ENCODE measurements at regions not wholly inside any gene's neighbourhood (a gene's known extent, or its start where the extent isn't known, plus 50 kb on each side); places are given as distances from the start of the nearest gene placed in this dataset.

- Histone ChIP-seq H3K36me3 (no peaks in the 10 kb centered on the region), H3K27ac (no peak overlapping the region), H3K4me3 (no peak overlapping the region), H3K27me3 (no peaks in the 10 kb centered on the region), H3K9me3 (peaks cover 0 to 7% (median 0%) of the 10 kb centered on the region in 4 donors), H3K4me1 (no peaks in the 10 kb centered on the region)
- WGBS, 2 donors: 69 to 72% methylated on average over 6 of the region's 6 CpGs
- ATAC-seq (ENCODE audit: low FRiP score in 2 of 2) (no peak), DNase-seq (no peak)
- TF ChIP-seq POLR2A (IDR thresholded peaks at IDR 0.05) (no peak), CTCF (IDR thresholded peaks at IDR 0.05) (no peak), EP300 (IDR thresholded peaks at IDR 0.05) (no peak), POLR2AphosphoS5 (IDR thresholded peaks at IDR 0.05) (no peak)
These were observed 653.7 kb downstream of the CDH18 start for GRCh38 chr5:19334278-19334677.

- Histone ChIP-seq H3K36me3 (no peaks in the 10 kb centered on the region), H3K27ac (no peak overlapping the region), H3K9me3 (no peaks in the 10 kb centered on the region), H3K4me1 (no peaks in the 10 kb centered on the region), H3K4me3 (no peak overlapping the region), H3K27me3 (no peaks in the 10 kb centered on the region)
- TF ChIP-seq POLR2AphosphoS5 (IDR thresholded peaks at IDR 0.05) (no peak), CTCF (IDR thresholded peaks at IDR 0.05) (no peak), POLR2A (IDR thresholded peaks at IDR 0.05) (no peak), EP300 (IDR thresholded peaks at IDR 0.05) (no peak)
- 65 to 76% methylated on average over 1 of the region's 1 CpG for WGBS, 2 donors
- DNase-seq (no peak), ATAC-seq (ENCODE audit: low FRiP score in 2 of 2) (no peak)
These were observed 645.1 kb downstream of the CDH18 start for GRCh38 chr5:19342942-19343341.

- H3K9me3 ChIP-seq: no peaks in the 10 kb centered on the region
- ATAC-seq (ENCODE audit: low FRiP score in 2 of 2): no peak
- 87 to 88% methylated on average over 7 of the region's 7 CpGs for WGBS, 2 donors
- no peaks in the 10 kb centered on the region for H3K4me1 ChIP-seq
- no peaks in the 10 kb centered on the region for H3K27me3 ChIP-seq
- no peak for TF ChIP-seq POLR2A (IDR thresholded peaks at IDR 0.05)
- no peak overlapping the region for H3K27ac ChIP-seq
- H3K4me3 ChIP-seq: no peak overlapping the region
- H3K36me3 ChIP-seq: no peaks in the 10 kb centered on the region
- no peak for DNase-seq
These were observed 635.9 kb downstream of the CDH18 start for GRCh38 chr5:19352120-19352519.

GRCh38 chr5:19369048-19369447 lies 619.0 kb downstream of the CDH18 start:
- 74 to 78% methylated on average over 3 of the region's 3 CpGs for WGBS, 2 donors
- no peak for DNase-seq
- Histone ChIP-seq H3K4me3 (no peak overlapping the region), H3K36me3 (no peaks in the 10 kb centered on the region), H3K4me1 (no peaks in the 10 kb centered on the region), H3K9me3 (no peaks in the 10 kb centered on the region), H3K27me3 (no peaks in the 10 kb centered on the region), H3K27ac (no peak overlapping the region)
- ATAC-seq (ENCODE audit: low FRiP score in 2 of 2): no peak
- TF ChIP-seq CTCF (IDR thresholded peaks at IDR 0.05): no peak
- TF ChIP-seq POLR2A (IDR thresholded peaks at IDR 0.05): no peak
- TF ChIP-seq POLR2AphosphoS5 (IDR thresholded peaks at IDR 0.05): no peak
- TF ChIP-seq EP300 (IDR thresholded peaks at IDR 0.05): no peak

GRCh38 chr5:19369561-19369960 lies 618.4 kb downstream of the CDH18 start:
- TF ChIP-seq POLR2A (IDR thresholded peaks at IDR 0.05): no peak
- no peak for TF ChIP-seq POLR2AphosphoS5 (IDR thresholded peaks at IDR 0.05)
- TF ChIP-seq EP300 (IDR thresholded peaks at IDR 0.05): no peak
- TF ChIP-seq CTCF (IDR thresholded peaks at IDR 0.05): no peak
- 84 to 87% methylated on average over 4 of the region's 4 CpGs for WGBS, 2 donors
- no peak overlapping the region for H3K27ac ChIP-seq
- no peak for ATAC-seq (ENCODE audit: low FRiP score in 2 of 2)
- no peak for DNase-seq
- H3K36me3 ChIP-seq: no peaks in the 10 kb centered on the region
- no peaks in the 10 kb centered on the region for H3K27me3 ChIP-seq
- no peak overlapping the region for H3K4me3 ChIP-seq
- H3K4me1 ChIP-seq: no peaks in the 10 kb centered on the region
- no peaks in the 10 kb centered on the region for H3K9me3 ChIP-seq
